OCI-M2 (cell line): ENCODE measurements at regions not wholly inside any gene's neighbourhood (a gene's known extent, or its start where the extent isn't known, plus 50 kb on each side); places are given as distances from the start of the nearest gene placed in this dataset.

Experiments
- DNase-seq: peaks from one replicate; lab custom pipeline; 2025; ENCODE audit not compliant: unreplicated experiment; lab: John Stamatoyannopoulos, UW

- no peak for DNase-seq
These were observed 391.5 kb upstream of the DACH1 start for GRCh38 chr13:72258340-72258981.

GRCh38 chr13:72255908-72256307, 388.9 kb upstream of the DACH1 start:
- DNase-seq = no peak

- no peak for DNase-seq
These were observed 386.8 kb upstream of the DACH1 start for GRCh38 chr13:72253754-72254153.

GRCh38 chr13:72246396-72246795, 379.4 kb upstream of the DACH1 start:
- DNase-seq = no peak

GRCh38 chr13:72244788-72245187, 377.8 kb upstream of the DACH1 start:
- DNase-seq = no peak

- DNase-seq = no peak
These were observed 363.1 kb upstream of the DACH1 start for GRCh38 chr13:72230131-72230530.

- DNase-seq = no peak
These were observed 362.1 kb upstream of the DACH1 start for GRCh38 chr13:72229067-72229466.

- DNase-seq = no peak
These were observed 354.4 kb upstream of the DACH1 start for GRCh38 chr13:72221276-72221962.

GRCh38 chr13:72218966-72219365, 352.0 kb upstream of the DACH1 start:
- DNase-seq = no peak

GRCh38 chr13:72217142-72217541, 350.1 kb upstream of the DACH1 start:
- no peak for DNase-seq

GRCh38 chr13:72208112-72208645, 341.2 kb upstream of the DACH1 start:
- DNase-seq = no peak

- DNase-seq = no peak
These were observed 338.8 kb upstream of the DACH1 start for GRCh38 chr13:72205773-72206172.

- DNase-seq = no peak
These were observed 337.3 kb upstream of the DACH1 start for GRCh38 chr13:72204291-72204690.

GRCh38 chr13:72201726-72202125, 334.7 kb upstream of the DACH1 start:
- DNase-seq = no peak

GRCh38 chr13:72199640-72200039, 332.6 kb upstream of the DACH1 start:
- no peak for DNase-seq

GRCh38 chr13:72198967-72199560, 332.1 kb upstream of the DACH1 start:
- no peak for DNase-seq

GRCh38 chr13:72198042-72198441, 331.0 kb upstream of the DACH1 start:
- no peak for DNase-seq

GRCh38 chr13:72195044-72195704, 328.2 kb upstream of the DACH1 start:
- no peak for DNase-seq

GRCh38 chr13:72194523-72194922, 327.5 kb upstream of the DACH1 start:
- no peak for DNase-seq

GRCh38 chr13:72186730-72187422, 319.9 kb upstream of the DACH1 start:
- DNase-seq = no peak

- no peak for DNase-seq
These were observed 318.8 kb upstream of the DACH1 start for GRCh38 chr13:72185776-72186175.
